ENCODE measurements at regions not wholly inside any gene's neighbourhood (a gene's known extent, or its start where the extent isn't known, plus 50 kb on each side); places are given as distances from the start of the nearest gene placed in this dataset.

GRCh38 chr6:81105998-81106397 is 646.5 kb downstream of the TENT5A start (continued):
- TF ChIP-seq CTCF (conservative IDR thresholded peaks at IDR 0.05; ENCODE audit: low read depth in 2 of 2): peak; percentile 29 to 51; a peak in 2 of 4 replicates

GRCh38 chr6:81098109-81098814 is 654.2 kb downstream of the TENT5A start:
- Histone ChIP-seq H3K27me3 (ENCODE audit: insufficient read depth) (no peaks in the 10 kb centered on the region), H3K4me3 (no peak overlapping the region), H3K36me3 (ENCODE audit: insufficient read depth) (no peaks in the 10 kb centered on the region), H4K20me1 (replicated peaks; ENCODE audit: insufficient read depth) (no peaks in the 10 kb centered on the region), H3K4me2 (no peak overlapping the region), H3K27ac (ENCODE audit: low read depth) (no peak overlapping the region), H3K9me2 (ENCODE audit: insufficient read depth) (no peaks in the 10 kb centered on the region), H3F3A (replicated peaks; ENCODE audit: low read depth) (no peaks in the 10 kb centered on the region), H3K79me2 (replicated peaks; ENCODE audit: insufficient read depth) (no peaks in the 10 kb centered on the region), H3K4me1 (ENCODE audit: insufficient read depth) (no peaks in the 10 kb centered on the region), H2AFZ (no peak overlapping the region)
- DNase-seq (ENCODE audit: low spot score) (no peak), ATAC-seq (no peak)
- H3K4me3 Mint-ChIP-seq: no peak overlapping the region
- H3K4me1 Mint-ChIP-seq: peaks cover 5% of the 10 kb centered on the region; the same call in 2 of the 3 replicates
- peaks cover 6% of the 10 kb centered on the region; the same call in 1 of the 3 replicates for H3K9me3 Mint-ChIP-seq
- H3K27ac Mint-ChIP-seq: no peak overlapping the region
- H3K27me3 Mint-ChIP-seq (ENCODE audit: insufficient read depth, low read depth, poor library complexity): no peaks in the 10 kb centered on the region
- H3K36me3 Mint-ChIP-seq (ENCODE audit: low read depth): no peaks in the 10 kb centered on the region; the same call in 1 of the 3 replicates
- no peak for TF ChIP-seq REST (IDR thresholded peaks at IDR 0.05; ENCODE audit: unreplicated experiment)
- TF ChIP-seq JUNB (IDR thresholded peaks at IDR 0.05; ENCODE audit: unreplicated experiment): no peak
- TF ChIP-seq EZH2phosphoT487 (IDR thresholded peaks at IDR 0.05; ENCODE audit: unreplicated experiment): no peak
- no peak for TF ChIP-seq POLR2AphosphoS5 (IDR thresholded peaks at IDR 0.05; ENCODE audit: low read depth)
- TF ChIP-seq CTCF (conservative IDR thresholded peaks at IDR 0.05; ENCODE audit: low read depth in 2 of 2): no peak
- TF ChIP-seq STAT1 (IDR thresholded peaks at IDR 0.05; ENCODE audit: unreplicated experiment): no peak
- no peak for TF ChIP-seq EZH2 (IDR thresholded peaks at IDR 0.05; ENCODE audit: low read depth, unreplicated experiment)
- no peak for TF ChIP-seq ZNF331 (CRISPR knock-in tag; IDR thresholded peaks at IDR 0.05; ENCODE audit: low read depth)
- TF ChIP-seq ZNF462 (CRISPR knock-in tag; IDR thresholded peaks at IDR 0.05): no peak
- no peak for TF ChIP-seq NANOG (IDR thresholded peaks at IDR 0.05; ENCODE audit: borderline replicate concordance)
- TF ChIP-seq CREB1 (CRISPR knock-in tag; IDR thresholded peaks at IDR 0.05; ENCODE audit: low read depth): no peak

Data from GM23338 (cell line).